ENCODE measurements at regions not wholly inside any gene's neighbourhood (a gene's known extent, or its start where the extent isn't known, plus 50 kb on each side); places are given as distances from the start of the nearest gene placed in this dataset.

DNA sequence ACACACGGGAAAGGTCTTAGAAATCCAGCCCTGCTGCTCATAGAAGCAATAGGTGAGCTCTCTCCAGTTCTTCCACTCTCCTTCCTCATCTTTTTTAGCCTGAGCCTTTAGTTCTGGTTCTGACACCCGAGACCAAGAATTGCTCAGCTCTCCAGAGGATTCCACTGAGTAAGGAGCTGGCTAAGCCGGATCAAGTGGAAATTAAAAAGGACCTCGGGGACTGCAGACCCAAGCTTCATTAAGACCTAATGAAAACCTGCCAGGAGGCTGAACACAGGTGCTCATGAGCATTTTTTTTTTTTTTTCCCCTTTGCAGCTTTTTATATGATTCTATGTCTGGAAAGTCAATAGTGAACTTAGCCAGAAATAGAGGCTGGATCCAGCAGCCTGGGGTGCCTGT, 1176.0 kb upstream of the AUTS2 start:
- Histone ChIP-seq H3K4me1 (ENCODE audit: control insufficient read depth in 1 of 2, insufficient read depth in 2 of 2, low read length in 2 of 2) (no peaks in the 10 kb centered on the region), H3K36me3 (ENCODE audit: control insufficient read depth in 1 of 2, insufficient read depth in 2 of 2, low read length in 2 of 2) (no peaks in the 10 kb centered on the region), H3K27me3 (ENCODE audit: low read depth, low read length) (no peaks in the 10 kb centered on the region), H3K4me3 (ENCODE audit: low read depth in 1 of 2, low read length in 2 of 2) (no peak overlapping the region), H3K27ac (ENCODE audit: low read length) (no peak overlapping the region), H3K9me3 (ENCODE audit: control insufficient read depth in 1 of 2, low read length in 2 of 2) (no peaks in the 10 kb centered on the region)

DNA sequence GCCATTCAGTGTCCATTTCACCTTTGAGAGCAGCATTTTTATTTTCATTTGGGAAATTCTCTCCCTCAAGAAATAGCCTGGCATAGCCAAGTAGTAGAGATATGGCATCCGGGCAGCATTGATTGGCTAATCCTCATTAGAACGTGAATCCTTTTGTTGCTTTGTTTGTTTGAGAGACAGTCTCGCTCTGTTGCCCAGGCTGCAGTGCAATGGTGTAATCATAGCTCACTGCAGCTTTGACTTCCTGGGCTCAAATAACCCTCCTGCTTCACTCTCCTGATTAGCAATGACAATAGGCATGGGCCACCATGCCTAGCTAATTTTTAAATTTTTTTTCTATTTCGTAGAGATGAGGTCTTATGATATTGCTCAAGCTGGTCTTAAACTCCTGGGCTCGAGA, 1174.9 kb upstream of the AUTS2 start:
- no peaks in the 10 kb centered on the region for H3K4me1 ChIP-seq (ENCODE audit: control insufficient read depth in 1 of 2, insufficient read depth in 2 of 2, low read length in 2 of 2)
- H3K36me3 ChIP-seq (ENCODE audit: control insufficient read depth in 1 of 2, insufficient read depth in 2 of 2, low read length in 2 of 2): no peaks in the 10 kb centered on the region
- H3K9me3 ChIP-seq (ENCODE audit: control insufficient read depth in 1 of 2, low read length in 2 of 2): no peaks in the 10 kb centered on the region
- H3K27ac ChIP-seq (ENCODE audit: low read length): no peak overlapping the region
- H3K27me3 ChIP-seq (ENCODE audit: low read depth, low read length): no peaks in the 10 kb centered on the region
- no peak overlapping the region for H3K4me3 ChIP-seq (ENCODE audit: low read depth in 1 of 2, low read length in 2 of 2)

DNA sequence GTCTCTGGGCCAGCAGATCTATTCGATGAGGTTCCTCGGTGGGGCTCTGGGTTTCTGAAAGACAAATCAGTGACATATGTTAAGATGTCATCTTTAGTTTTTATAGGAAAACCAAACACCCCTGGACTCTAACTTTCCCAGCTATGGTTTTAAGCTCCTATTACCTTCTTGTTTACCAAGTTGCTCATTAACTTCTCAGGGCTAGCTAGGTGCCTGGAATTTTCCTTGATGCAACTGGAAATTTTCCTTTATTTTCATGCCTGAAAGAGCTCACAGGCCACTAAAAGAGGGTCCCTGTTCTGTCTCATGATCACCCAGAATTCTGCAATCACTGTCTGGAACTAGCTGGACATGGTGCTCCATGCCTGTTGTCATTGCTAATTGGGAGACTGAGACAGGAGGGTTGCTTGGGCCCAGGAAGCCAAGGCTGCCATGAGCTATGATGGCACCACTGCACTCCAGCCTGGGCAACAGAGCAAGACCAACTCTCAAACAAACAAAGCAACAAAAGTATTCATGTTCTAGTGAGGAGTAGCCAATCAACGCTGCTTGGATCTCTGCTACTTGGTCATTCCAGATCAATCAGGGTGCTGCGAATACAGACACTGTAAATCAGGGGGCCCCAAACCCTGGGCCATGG, 1173.5 kb upstream of the AUTS2 start:
- Histone ChIP-seq H3K27me3 (ENCODE audit: low read depth, low read length) (no peaks in the 10 kb centered on the region), H3K4me3 (ENCODE audit: low read depth in 1 of 2, low read length in 2 of 2) (no peak overlapping the region), H3K36me3 (ENCODE audit: control insufficient read depth in 1 of 2, insufficient read depth in 2 of 2, low read length in 2 of 2) (no peaks in the 10 kb centered on the region), H3K9me3 (ENCODE audit: control insufficient read depth in 1 of 2, low read length in 2 of 2) (no peaks in the 10 kb centered on the region), H3K4me1 (ENCODE audit: control insufficient read depth in 1 of 2, insufficient read depth in 2 of 2, low read length in 2 of 2) (no peaks in the 10 kb centered on the region), H3K27ac (ENCODE audit: low read length) (no peak overlapping the region)

DNA sequence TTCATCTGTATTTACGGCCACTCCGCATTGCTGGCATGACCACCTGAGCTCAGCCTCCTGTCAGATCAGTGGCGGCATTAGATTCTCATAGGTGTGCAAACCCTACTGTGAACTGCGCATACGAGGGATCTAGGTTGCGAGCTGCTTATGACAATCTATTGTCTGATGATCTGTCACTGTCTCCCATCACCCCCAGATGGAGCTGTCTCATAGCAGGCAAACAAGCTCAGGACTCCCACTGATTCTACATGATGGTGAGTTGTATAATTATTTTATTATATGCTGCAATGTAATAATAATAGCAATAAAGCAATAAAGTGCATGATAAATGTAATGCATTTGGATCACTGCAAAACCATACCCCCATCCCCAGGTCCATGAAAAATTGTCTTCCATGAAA, 1172.9 kb upstream of the AUTS2 start:
- Histone ChIP-seq H3K27me3 (ENCODE audit: low read depth, low read length) (no peaks in the 10 kb centered on the region), H3K27ac (ENCODE audit: low read length) (no peak overlapping the region), H3K9me3 (ENCODE audit: control insufficient read depth in 1 of 2, low read length in 2 of 2) (no peaks in the 10 kb centered on the region), H3K36me3 (ENCODE audit: control insufficient read depth in 1 of 2, insufficient read depth in 2 of 2, low read length in 2 of 2) (no peaks in the 10 kb centered on the region), H3K4me3 (ENCODE audit: low read depth in 1 of 2, low read length in 2 of 2) (no peak overlapping the region), H3K4me1 (ENCODE audit: control insufficient read depth in 1 of 2, insufficient read depth in 2 of 2, low read length in 2 of 2) (no peaks in the 10 kb centered on the region)

DNA sequence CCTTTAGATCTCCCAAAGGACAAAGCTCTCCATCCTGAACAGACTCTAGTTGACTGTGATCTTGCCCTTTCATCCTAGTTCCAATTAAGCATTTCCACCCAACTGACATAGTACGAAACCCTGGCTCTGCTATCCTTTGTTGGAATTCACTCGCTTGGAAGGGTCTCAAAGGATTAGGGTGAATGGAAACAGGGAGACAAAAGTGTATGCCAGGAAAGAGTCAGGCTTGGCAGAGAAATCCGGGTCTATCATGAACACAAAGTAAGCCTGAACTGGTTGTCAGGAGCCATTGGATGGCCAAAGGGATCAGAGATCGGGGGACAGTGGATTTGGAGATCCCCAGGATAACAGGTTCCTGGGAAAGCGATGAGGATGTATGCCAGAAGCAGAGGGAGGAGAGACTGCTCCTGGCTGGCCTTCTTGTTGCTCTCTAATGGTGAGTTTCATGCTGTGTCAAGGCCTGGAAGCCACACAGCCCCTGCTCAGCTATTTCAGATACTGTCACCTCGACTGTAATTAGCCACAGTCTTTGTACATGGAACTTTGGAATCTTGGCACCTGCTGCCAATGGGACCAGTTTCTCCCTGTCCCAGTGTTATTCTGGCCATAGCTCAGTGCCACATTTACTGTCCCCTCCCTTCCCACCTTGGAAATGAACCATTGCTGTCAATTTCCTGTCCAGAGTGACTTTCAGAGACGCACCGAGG, 1168.7 kb upstream of the AUTS2 start:
- Histone ChIP-seq H3K27ac (ENCODE audit: low read length) (no peak overlapping the region), H3K4me1 (ENCODE audit: control insufficient read depth in 1 of 2, insufficient read depth in 2 of 2, low read length in 2 of 2) (no peaks in the 10 kb centered on the region), H3K4me3 (ENCODE audit: low read depth in 1 of 2, low read length in 2 of 2) (no peak overlapping the region), H3K27me3 (ENCODE audit: low read depth, low read length) (no peaks in the 10 kb centered on the region), H3K9me3 (ENCODE audit: control insufficient read depth in 1 of 2, low read length in 2 of 2) (no peaks in the 10 kb centered on the region), H3K36me3 (ENCODE audit: control insufficient read depth in 1 of 2, insufficient read depth in 2 of 2, low read length in 2 of 2) (no peaks in the 10 kb centered on the region)

DNA sequence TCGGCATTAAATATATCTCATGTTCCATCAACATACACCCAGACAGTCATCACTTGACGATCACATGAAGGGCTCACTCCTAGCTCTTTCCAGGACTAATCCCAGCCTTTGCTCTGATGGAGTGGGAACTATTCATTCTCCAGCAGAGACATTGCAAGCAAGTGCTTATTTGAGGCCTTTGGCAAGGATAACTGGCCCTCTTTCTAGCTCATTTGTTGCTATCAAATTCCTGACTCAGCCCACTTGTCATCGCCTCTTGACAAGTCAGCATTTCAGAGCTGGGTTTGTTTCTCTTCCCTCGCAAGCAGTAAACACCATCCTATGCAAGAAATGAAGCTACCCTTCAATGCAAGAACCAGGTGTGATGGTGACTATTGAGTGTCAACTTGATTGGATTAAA, 1165.7 kb upstream of the AUTS2 start:
- Histone ChIP-seq H3K9me3 (ENCODE audit: control insufficient read depth in 1 of 2, low read length in 2 of 2) (no peaks in the 10 kb centered on the region), H3K36me3 (ENCODE audit: control insufficient read depth in 1 of 2, insufficient read depth in 2 of 2, low read length in 2 of 2) (no peaks in the 10 kb centered on the region), H3K27me3 (ENCODE audit: low read depth, low read length) (no peaks in the 10 kb centered on the region), H3K4me1 (ENCODE audit: control insufficient read depth in 1 of 2, insufficient read depth in 2 of 2, low read length in 2 of 2) (no peaks in the 10 kb centered on the region), H3K4me3 (ENCODE audit: low read depth in 1 of 2, low read length in 2 of 2) (no peak overlapping the region), H3K27ac (ENCODE audit: low read length) (no peak overlapping the region)

DNA sequence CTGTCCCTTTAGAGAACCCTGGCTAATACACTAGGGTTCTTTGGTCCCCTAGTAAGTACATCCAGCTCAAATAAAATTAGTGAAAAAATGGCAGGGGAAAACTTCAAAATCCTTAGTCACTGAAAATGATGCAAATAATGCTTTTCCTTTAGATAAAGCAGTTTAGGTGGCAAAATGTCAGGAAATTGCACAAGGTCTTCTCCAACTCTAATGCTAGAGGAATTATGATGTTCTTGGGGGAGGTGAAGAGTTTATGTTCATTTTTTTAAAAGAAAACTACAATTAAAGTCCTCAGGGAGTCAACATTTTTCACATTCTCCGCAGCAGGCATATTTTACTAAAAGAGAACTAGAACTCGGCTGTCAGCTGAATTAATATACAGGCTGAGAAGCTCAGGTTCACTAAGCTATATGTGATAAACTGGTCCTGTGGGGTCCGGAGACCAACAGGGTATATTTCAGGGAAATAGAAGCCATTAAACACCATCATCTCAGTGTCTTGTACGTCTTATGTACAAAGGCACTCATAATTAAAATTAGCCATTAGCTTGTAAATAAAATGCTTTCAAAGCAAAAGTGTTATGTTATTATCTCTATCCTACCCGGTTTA, 1164.7 kb upstream of the AUTS2 start:
- Histone ChIP-seq H3K27ac (ENCODE audit: low read length) (no peak overlapping the region), H3K4me3 (ENCODE audit: low read depth in 1 of 2, low read length in 2 of 2) (no peak overlapping the region), H3K27me3 (ENCODE audit: low read depth, low read length) (no peaks in the 10 kb centered on the region), H3K9me3 (ENCODE audit: control insufficient read depth in 1 of 2, low read length in 2 of 2) (no peaks in the 10 kb centered on the region), H3K36me3 (ENCODE audit: control insufficient read depth in 1 of 2, insufficient read depth in 2 of 2, low read length in 2 of 2) (no peaks in the 10 kb centered on the region), H3K4me1 (ENCODE audit: control insufficient read depth in 1 of 2, insufficient read depth in 2 of 2, low read length in 2 of 2) (no peaks in the 10 kb centered on the region)

DNA sequence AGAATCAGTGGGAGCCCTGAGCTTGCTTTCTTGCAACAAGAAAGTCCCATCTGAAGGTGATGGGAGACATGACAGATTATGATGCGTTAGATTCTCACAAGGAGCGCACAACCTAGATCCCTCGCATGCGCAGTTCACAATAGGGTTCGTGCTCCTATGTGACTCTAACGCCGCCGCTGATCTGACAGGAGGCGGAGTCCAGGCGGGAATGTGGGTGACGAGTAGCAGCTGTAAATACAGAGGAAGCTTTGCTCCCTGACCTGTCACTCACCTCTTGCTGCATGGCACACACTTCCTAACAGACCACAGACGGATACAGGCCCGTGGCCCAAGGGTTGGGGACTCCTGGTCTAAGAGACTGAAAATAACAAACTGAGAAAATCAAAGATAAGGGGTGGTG, 1163.4 kb upstream of the AUTS2 start:
- Histone ChIP-seq H3K36me3 (ENCODE audit: control insufficient read depth in 1 of 2, insufficient read depth in 2 of 2, low read length in 2 of 2) (no peaks in the 10 kb centered on the region), H3K27ac (ENCODE audit: low read length) (no peak overlapping the region), H3K4me1 (ENCODE audit: control insufficient read depth in 1 of 2, insufficient read depth in 2 of 2, low read length in 2 of 2) (no peaks in the 10 kb centered on the region), H3K4me3 (ENCODE audit: low read depth in 1 of 2, low read length in 2 of 2) (no peak overlapping the region), H3K9me3 (ENCODE audit: control insufficient read depth in 1 of 2, low read length in 2 of 2) (no peaks in the 10 kb centered on the region), H3K27me3 (ENCODE audit: low read depth, low read length) (no peaks in the 10 kb centered on the region)

DNA sequence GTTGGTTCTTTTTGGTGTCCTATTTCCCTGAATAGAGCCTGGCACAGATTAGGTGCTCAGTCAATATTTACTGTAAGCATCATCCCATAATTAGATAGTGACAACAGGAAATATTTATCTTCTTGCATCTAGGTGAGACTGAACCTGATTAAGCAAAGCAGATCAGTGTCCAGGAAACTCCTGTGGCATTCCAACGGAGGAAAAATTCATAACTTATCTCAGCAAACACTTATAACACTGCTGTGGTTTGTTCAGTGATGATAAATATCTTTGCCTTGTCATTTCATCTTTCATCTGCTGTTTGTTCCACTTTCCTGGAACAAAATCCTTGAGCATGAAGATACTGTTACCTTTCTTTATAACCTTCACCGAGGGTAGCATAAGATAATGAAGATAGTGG, 1160.3 kb upstream of the AUTS2 start:
- no peak overlapping the region for H3K27ac ChIP-seq (ENCODE audit: low read length)
- no peaks in the 10 kb centered on the region for H3K9me3 ChIP-seq (ENCODE audit: control insufficient read depth in 1 of 2, low read length in 2 of 2)
- H3K4me1 ChIP-seq (ENCODE audit: control insufficient read depth in 1 of 2, insufficient read depth in 2 of 2, low read length in 2 of 2): no peaks in the 10 kb centered on the region
- no peaks in the 10 kb centered on the region for H3K27me3 ChIP-seq (ENCODE audit: low read depth, low read length)
- H3K4me3 ChIP-seq (ENCODE audit: low read depth in 1 of 2, low read length in 2 of 2): no peak overlapping the region
- no peaks in the 10 kb centered on the region for H3K36me3 ChIP-seq (ENCODE audit: control insufficient read depth in 1 of 2, insufficient read depth in 2 of 2, low read length in 2 of 2)

DNA sequence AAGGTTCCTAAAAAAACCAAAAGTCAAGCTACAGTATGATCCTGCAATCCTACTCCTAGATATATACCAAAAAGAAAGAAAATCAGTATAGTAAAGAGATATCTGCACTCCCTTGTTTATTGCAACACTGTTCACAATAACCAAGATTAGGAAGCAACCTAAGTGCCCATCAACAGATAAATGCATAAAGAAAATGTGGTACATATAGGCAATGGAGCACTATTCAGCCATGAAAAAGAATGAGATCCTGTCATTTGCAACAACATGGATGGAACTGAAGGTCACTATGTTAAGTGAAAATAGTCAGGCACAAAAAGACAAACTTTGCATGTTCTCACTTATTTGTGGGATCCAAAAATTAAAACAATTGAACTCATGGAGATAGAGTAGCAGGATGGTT, 1159.5 kb upstream of the AUTS2 start:
- Histone ChIP-seq H3K4me3 (ENCODE audit: low read depth in 1 of 2, low read length in 2 of 2) (no peak overlapping the region), H3K36me3 (ENCODE audit: control insufficient read depth in 1 of 2, insufficient read depth in 2 of 2, low read length in 2 of 2) (no peaks in the 10 kb centered on the region), H3K4me1 (ENCODE audit: control insufficient read depth in 1 of 2, insufficient read depth in 2 of 2, low read length in 2 of 2) (no peaks in the 10 kb centered on the region), H3K27me3 (ENCODE audit: low read depth, low read length) (no peaks in the 10 kb centered on the region), H3K27ac (ENCODE audit: low read length) (no peak overlapping the region), H3K9me3 (ENCODE audit: control insufficient read depth in 1 of 2, low read length in 2 of 2) (no peaks in the 10 kb centered on the region)

DNA sequence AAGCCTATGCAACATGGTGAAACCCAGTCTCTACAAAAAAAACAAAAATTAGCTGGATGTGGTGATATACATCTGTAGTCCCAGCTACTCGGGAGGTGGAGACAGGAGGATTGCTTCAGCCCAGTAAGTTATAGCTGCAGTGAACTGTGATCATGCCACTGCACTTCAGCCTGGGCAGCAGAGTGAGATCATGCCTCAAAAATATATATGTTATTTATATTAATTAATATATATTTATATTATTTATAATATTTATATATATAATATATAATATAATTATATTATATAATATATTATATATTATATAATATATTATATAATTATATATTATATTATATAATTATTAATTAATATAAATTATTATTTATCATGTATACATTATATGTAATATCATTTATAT, 1158.4 kb upstream of the AUTS2 start:
- H3K9me3 ChIP-seq (ENCODE audit: control insufficient read depth in 1 of 2, low read length in 2 of 2): no peaks in the 10 kb centered on the region
- H3K36me3 ChIP-seq (ENCODE audit: control insufficient read depth in 1 of 2, insufficient read depth in 2 of 2, low read length in 2 of 2): no peaks in the 10 kb centered on the region
- H3K4me3 ChIP-seq (ENCODE audit: low read depth in 1 of 2, low read length in 2 of 2): no peak overlapping the region
- no peak overlapping the region for H3K27ac ChIP-seq (ENCODE audit: low read length)
- H3K27me3 ChIP-seq (ENCODE audit: low read depth, low read length): no peaks in the 10 kb centered on the region
- H3K4me1 ChIP-seq (ENCODE audit: control insufficient read depth in 1 of 2, insufficient read depth in 2 of 2, low read length in 2 of 2): no peaks in the 10 kb centered on the region

DNA sequence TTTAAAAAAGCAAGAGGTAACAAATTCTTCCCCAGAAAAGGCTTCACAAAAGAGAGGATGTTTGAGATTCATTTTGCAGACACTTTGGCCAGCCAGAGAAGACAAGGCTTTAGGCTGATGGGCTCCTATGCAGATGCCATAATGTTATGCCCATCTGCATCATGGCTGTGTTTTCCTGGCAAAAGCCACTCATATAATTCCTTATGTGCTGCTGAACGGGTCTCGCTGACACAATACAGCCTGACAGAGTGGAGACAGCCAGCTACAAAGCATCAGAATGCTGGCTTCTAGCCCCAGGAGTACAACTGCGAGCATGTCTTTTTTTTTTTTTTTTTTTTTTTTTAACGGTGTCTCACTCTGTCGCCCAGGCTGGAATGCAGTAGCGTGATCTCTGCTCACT, 1157.4 kb upstream of the AUTS2 start:
- Histone ChIP-seq H3K36me3 (ENCODE audit: control insufficient read depth in 1 of 2, insufficient read depth in 2 of 2, low read length in 2 of 2) (no peaks in the 10 kb centered on the region), H3K9me3 (ENCODE audit: control insufficient read depth in 1 of 2, low read length in 2 of 2) (no peaks in the 10 kb centered on the region), H3K4me1 (ENCODE audit: control insufficient read depth in 1 of 2, insufficient read depth in 2 of 2, low read length in 2 of 2) (no peaks in the 10 kb centered on the region), H3K27ac (ENCODE audit: low read length) (no peak overlapping the region), H3K27me3 (ENCODE audit: low read depth, low read length) (no peaks in the 10 kb centered on the region), H3K4me3 (ENCODE audit: low read depth in 1 of 2, low read length in 2 of 2) (no peak overlapping the region)

All from muscle layer of duodenum (tissue), 2 donors.